Fibroblast of the aortic adventitia (primary cell): ENCODE measurements at regions not wholly inside any gene's neighbourhood (a gene's known extent, or its start where the extent isn't known, plus 50 kb on each side); places are given as distances from the start of the nearest gene placed in this dataset.

ENCODE experiments used
- DNase-seq: peaks from one replicate; pipeline ENCODE4 v3.0.0-alpha.2; 2010; ENCODE audit warnings: low read depth
- H3K4me3 ChIP-seq: 2 replicates; pipeline ENCODE4 v1.5.1; 2011; ENCODE audit warnings: low read depth, mild to moderate bottlenecking, control low read depth, low read length, moderate library complexity
- CTCF ChIP-seq: IDR thresholded peaks from 2 replicates; pipeline ENCODE4 v1.5.1; 2011; ENCODE audit warnings: mild to moderate bottlenecking, low read length, control low read depth, inconsistent platforms; ENCODE audit not compliant: insufficient read depth

- DNase-seq = no peak
- H3K4me3 ChIP-seq = no peak overlapping the region
- no peak for TF ChIP-seq CTCF
Observed at GRCh38 chr1:232262991-232263390, 366.9 kb downstream of the SIPA1L2 start.

GRCh38 chr1:232260861-232261260, 369.1 kb downstream of the SIPA1L2 start:
- no peak for TF ChIP-seq CTCF
- H3K4me3 ChIP-seq = no peak overlapping the region
- no peak for DNase-seq

GRCh38 chr1:232260045-232260444, 369.9 kb downstream of the SIPA1L2 start:
- DNase-seq = peak; percentile 21
- no peak overlapping the region for H3K4me3 ChIP-seq
- TF ChIP-seq CTCF = no peak

- no peak for TF ChIP-seq CTCF
- H3K4me3 ChIP-seq = no peak overlapping the region
- DNase-seq = no peak
Observed at GRCh38 chr1:232259333-232259732, 370.6 kb downstream of the SIPA1L2 start.

- H3K4me3 ChIP-seq = no peak overlapping the region
- TF ChIP-seq CTCF = no peak
- DNase-seq = no peak
Observed at GRCh38 chr1:232252546-232253118, 377.3 kb downstream of the SIPA1L2 start.

- no peak overlapping the region for H3K4me3 ChIP-seq
- no peak for TF ChIP-seq CTCF
- no peak for DNase-seq
Observed at GRCh38 chr1:232250838-232251237, 379.1 kb downstream of the SIPA1L2 start.
